ENCODE measurements at regions not wholly inside any gene's neighbourhood (a gene's known extent, or its start where the extent isn't known, plus 50 kb on each side); places are given as distances from the start of the nearest gene placed in this dataset.
"Not testable (repeated sequence)": the region's sequence is repeated elsewhere in the genome, so short reads cannot be mapped to it uniquely, and the experiment has no call there.

DNA sequence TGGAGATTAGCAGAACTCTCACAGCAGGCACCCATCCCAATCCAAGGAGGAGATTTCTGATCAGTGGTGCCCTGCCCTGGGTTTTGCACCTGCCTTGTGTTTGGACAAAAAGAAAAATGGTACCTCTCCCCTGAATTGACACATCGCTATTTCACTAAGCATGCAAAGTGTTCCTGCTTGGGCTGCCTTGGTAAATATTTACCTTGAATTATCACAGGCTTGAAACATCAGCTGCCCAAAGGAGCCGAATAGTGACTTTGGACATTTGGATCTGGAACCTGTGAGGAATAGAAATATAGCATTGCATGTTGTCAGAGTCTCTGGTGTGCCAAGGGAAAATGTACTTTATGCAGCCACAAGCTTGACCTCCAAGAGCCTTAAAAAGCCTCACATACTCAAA, 926.4 kb upstream of the FANCL start:
- Histone ChIP-seq H3K9ac (ENCODE audit: low read length) (no peak overlapping the region), H3K79me2 (replicated peaks; ENCODE audit: insufficient read depth, low read length) (no peaks in the 10 kb centered on the region), H3K9me3 (ENCODE audit: low read length) (no peaks in the 10 kb centered on the region), H3K36me3 (ENCODE audit: insufficient read depth, low read length) (no peaks in the 10 kb centered on the region), H3K9me2 (ENCODE audit: insufficient read depth, low read length) (no peaks in the 10 kb centered on the region), H3K27ac (ENCODE audit: low read length) (no peak overlapping the region), H3K4me3 (ENCODE audit: low read length) (no peak overlapping the region), H3K27me3 (ENCODE audit: insufficient read depth, low read depth, low read length) (no peaks in the 10 kb centered on the region), H3K4me2 (ENCODE audit: low read length) (no peak overlapping the region), H2AFZ (ENCODE audit: low read depth, low read length) (no peak overlapping the region), H3F3A (ENCODE audit: insufficient read depth, low read length, poor library complexity, severe bottlenecking) (no peaks in the 10 kb centered on the region), H4K20me1 (ENCODE audit: insufficient read depth) (no peaks in the 10 kb centered on the region)
- no peak for TF ChIP-seq SMC3 (conservative IDR thresholded peaks at IDR 0.05; ENCODE audit: poor library complexity)
- TF ChIP-seq, protein P1, sequence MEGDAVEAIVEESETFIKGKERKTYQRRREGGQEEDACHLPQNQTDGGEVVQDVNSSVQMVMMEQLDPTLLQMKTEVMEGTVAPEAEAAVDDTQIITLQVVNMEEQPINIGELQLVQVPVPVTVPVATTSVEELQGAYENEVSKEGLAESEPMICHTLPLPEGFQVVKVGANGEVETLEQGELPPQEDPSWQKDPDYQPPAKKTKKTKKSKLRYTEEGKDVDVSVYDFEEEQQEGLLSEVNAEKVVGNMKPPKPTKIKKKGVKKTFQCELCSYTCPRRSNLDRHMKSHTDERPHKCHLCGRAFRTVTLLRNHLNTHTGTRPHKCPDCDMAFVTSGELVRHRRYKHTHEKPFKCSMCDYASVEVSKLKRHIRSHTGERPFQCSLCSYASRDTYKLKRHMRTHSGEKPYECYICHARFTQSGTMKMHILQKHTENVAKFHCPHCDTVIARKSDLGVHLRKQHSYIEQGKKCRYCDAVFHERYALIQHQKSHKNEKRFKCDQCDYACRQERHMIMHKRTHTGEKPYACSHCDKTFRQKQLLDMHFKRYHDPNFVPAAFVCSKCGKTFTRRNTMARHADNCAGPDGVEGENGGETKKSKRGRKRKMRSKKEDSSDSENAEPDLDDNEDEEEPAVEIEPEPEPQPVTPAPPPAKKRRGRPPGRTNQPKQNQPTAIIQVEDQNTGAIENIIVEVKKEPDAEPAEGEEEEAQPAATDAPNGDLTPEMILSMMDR (IDR thresholded peaks at IDR 0.05; ENCODE audit: poor library complexity, severe bottlenecking) = no peak
- TF ChIP-seq POLR2AphosphoS5 (IDR thresholded peaks at IDR 0.05) = no peak
- TF ChIP-seq, protein P2, sequence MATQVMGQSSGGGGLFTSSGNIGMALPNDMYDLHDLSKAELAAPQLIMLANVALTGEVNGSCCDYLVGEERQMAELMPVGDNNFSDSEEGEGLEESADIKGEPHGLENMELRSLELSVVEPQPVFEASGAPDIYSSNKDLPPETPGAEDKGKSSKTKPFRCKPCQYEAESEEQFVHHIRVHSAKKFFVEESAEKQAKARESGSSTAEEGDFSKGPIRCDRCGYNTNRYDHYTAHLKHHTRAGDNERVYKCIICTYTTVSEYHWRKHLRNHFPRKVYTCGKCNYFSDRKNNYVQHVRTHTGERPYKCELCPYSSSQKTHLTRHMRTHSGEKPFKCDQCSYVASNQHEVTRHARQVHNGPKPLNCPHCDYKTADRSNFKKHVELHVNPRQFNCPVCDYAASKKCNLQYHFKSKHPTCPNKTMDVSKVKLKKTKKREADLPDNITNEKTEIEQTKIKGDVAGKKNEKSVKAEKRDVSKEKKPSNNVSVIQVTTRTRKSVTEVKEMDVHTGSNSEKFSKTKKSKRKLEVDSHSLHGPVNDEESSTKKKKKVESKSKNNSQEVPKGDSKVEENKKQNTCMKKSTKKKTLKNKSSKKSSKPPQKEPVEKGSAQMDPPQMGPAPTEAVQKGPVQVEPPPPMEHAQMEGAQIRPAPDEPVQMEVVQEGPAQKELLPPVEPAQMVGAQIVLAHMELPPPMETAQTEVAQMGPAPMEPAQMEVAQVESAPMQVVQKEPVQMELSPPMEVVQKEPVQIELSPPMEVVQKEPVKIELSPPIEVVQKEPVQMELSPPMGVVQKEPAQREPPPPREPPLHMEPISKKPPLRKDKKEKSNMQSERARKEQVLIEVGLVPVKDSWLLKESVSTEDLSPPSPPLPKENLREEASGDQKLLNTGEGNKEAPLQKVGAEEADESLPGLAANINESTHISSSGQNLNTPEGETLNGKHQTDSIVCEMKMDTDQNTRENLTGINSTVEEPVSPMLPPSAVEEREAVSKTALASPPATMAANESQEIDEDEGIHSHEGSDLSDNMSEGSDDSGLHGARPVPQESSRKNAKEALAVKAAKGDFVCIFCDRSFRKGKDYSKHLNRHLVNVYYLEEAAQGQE (IDR thresholded peaks at IDR 0.05; ENCODE audit: borderline replicate concordance) = no peak
- no peak for TF ChIP-seq MXI1 (conservative IDR thresholded peaks at IDR 0.05; ENCODE audit: poor library complexity, severe bottlenecking)
- no peak for TF ChIP-seq EP300 (conservative IDR thresholded peaks at IDR 0.05; ENCODE audit: poor library complexity, severe bottlenecking)
- no peak for TF ChIP-seq RAD21 (conservative IDR thresholded peaks at IDR 0.05)
- TF ChIP-seq EZH2 (IDR thresholded peaks at IDR 0.05; ENCODE audit: borderline replicate concordance, insufficient read depth, low read length, poor library complexity, severe bottlenecking) = no peak
- TF ChIP-seq TAF1 (IDR thresholded peaks at IDR 0.05; ENCODE audit: low read depth) = no peak

DNA sequence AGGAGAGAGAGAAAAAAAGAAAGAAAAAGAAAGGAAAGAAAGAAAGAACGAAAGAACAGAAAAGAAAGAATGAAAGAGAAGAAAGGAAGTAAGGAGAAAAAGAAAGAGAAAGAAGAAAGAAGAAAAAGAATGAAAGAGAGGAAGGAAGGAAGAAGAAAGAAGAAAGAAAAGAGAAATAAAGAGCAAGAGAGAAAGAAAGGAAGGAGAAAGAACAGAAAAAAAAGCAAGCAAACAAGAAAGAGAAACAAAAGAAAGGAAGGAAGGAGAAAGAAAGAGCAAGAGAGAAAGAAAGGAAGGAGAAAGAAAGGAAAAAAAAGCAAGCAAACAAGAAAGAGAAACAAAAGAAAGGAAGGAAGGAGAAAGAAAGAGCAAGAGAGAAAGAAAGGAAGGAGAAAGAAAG, 916.8 kb upstream of the FANCL start:
- not testable (repeated sequence) for H3K79me2 ChIP-seq (replicated peaks; ENCODE audit: insufficient read depth, low read length); H3K4me2 ChIP-seq (ENCODE audit: low read length); H3F3A ChIP-seq (ENCODE audit: insufficient read depth, low read length, poor library complexity, severe bottlenecking); H3K9me3 ChIP-seq (ENCODE audit: low read length); H3K9ac ChIP-seq (ENCODE audit: low read length); H3K9me2 ChIP-seq (ENCODE audit: insufficient read depth, low read length); H3K4me3 ChIP-seq (ENCODE audit: low read length); H3K36me3 ChIP-seq (ENCODE audit: insufficient read depth, low read length); H2AFZ ChIP-seq (ENCODE audit: low read depth, low read length); H4K20me1 ChIP-seq (ENCODE audit: insufficient read depth); H3K27me3 ChIP-seq (ENCODE audit: insufficient read depth, low read depth, low read length); H3K27ac ChIP-seq (ENCODE audit: low read length)

DNA sequence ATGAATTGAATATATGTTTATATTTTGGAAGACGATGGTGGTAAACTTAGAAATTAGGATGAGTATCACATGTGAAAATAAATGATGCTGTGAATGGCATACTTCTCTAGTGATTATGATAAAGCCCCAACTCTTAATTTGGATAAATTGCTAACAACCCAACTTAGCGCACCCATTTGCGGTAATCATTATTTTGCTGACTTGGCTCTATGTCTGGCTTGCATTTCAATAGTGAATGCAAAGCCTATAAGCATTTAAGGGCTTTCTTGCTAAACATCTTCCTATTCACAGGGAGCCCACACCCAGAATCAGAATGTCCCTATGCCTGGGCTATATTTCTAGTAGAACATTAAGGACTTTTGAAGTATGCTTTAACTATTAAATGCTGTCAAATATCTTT, 910.7 kb upstream of the FANCL start:
- Histone ChIP-seq H3K9ac (ENCODE audit: low read length) (no peak overlapping the region), H3K36me3 (ENCODE audit: insufficient read depth, low read length) (no peaks in the 10 kb centered on the region)

More for the DNA sequence above, 910.7 kb upstream of the FANCL start:
- Histone ChIP-seq H3K4me2 (ENCODE audit: low read length) (no peak overlapping the region), H3K9me2 (ENCODE audit: insufficient read depth, low read length) (no peaks in the 10 kb centered on the region), H3K27ac (ENCODE audit: low read length) (no peak overlapping the region), H4K20me1 (ENCODE audit: insufficient read depth) (no peaks in the 10 kb centered on the region), H3K79me2 (replicated peaks; ENCODE audit: insufficient read depth, low read length) (no peaks in the 10 kb centered on the region), H3K27me3 (ENCODE audit: insufficient read depth, low read depth, low read length) (no peaks in the 10 kb centered on the region), H3K9me3 (ENCODE audit: low read length) (no peaks in the 10 kb centered on the region), H3K4me3 (ENCODE audit: low read length) (no peak overlapping the region), H2AFZ (ENCODE audit: low read depth, low read length) (no peak overlapping the region), H3F3A (ENCODE audit: insufficient read depth, low read length, poor library complexity, severe bottlenecking) (no peaks in the 10 kb centered on the region)
- TF ChIP-seq EZH2 (IDR thresholded peaks at IDR 0.05; ENCODE audit: borderline replicate concordance, insufficient read depth, low read length, poor library complexity, severe bottlenecking) (no peak), POLR2AphosphoS5 (IDR thresholded peaks at IDR 0.05) (no peak)
- TF ChIP-seq, protein P1 (IDR thresholded peaks at IDR 0.05; ENCODE audit: poor library complexity, severe bottlenecking) = no peak
